Sigmoid colon (tissue), 3 donors: ENCODE measurements at regions not wholly inside any gene's neighbourhood (a gene's known extent, or its start where the extent isn't known, plus 50 kb on each side); places are given as distances from the start of the nearest gene placed in this dataset.

ENCODE experiments used
- POLR2A ChIP-seq, 2 donors: fragments of 450-650 bp; IDR thresholded peaks; one replicate each; pipeline ENCODE4 v1.6.1; 2016; ENCODE audit warnings: antibody characterized with exemption in 2 of 2, mild to moderate bottlenecking in 2 of 2, moderate library complexity in 2 of 2
- TF ChIP-seq, protein P1 (sequence below), 4 experiments: fragments of 450-650 bp in 3 of 4; fragments of 200-600 bp in 1 of 4; IDR thresholded peaks; one replicate each; pipeline ENCODE4 v1.5.1; 2016 to 2019; ENCODE audit warnings: antibody characterized with exemption in 4 of 4, mild to moderate bottlenecking in 3 of 4, moderate library complexity in 2 of 4

DNA sequence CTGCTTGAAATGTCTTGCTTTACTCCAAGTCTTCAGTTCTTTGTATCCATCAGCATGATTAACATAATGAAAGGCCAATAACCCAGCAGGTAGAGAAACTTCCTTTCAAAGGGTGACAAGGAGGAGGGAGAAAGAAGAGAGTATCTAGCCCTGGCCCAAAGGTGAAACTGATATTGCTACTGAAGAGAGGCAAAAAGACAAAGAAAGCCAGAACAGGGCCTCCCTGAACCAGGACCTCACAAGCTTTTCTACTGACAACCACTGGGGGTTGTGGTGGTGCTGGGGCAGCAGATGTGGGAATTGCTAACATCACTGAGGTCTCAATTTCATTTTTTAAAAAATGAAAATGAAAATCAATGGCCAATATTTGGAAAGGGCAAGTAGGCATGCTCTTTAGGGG lies 234.1 kb downstream of the RSL24D1 start:
- no peak for TF ChIP-seq POLR2A (IDR thresholded peaks at IDR 0.05)
- TF ChIP-seq, protein P1, sequence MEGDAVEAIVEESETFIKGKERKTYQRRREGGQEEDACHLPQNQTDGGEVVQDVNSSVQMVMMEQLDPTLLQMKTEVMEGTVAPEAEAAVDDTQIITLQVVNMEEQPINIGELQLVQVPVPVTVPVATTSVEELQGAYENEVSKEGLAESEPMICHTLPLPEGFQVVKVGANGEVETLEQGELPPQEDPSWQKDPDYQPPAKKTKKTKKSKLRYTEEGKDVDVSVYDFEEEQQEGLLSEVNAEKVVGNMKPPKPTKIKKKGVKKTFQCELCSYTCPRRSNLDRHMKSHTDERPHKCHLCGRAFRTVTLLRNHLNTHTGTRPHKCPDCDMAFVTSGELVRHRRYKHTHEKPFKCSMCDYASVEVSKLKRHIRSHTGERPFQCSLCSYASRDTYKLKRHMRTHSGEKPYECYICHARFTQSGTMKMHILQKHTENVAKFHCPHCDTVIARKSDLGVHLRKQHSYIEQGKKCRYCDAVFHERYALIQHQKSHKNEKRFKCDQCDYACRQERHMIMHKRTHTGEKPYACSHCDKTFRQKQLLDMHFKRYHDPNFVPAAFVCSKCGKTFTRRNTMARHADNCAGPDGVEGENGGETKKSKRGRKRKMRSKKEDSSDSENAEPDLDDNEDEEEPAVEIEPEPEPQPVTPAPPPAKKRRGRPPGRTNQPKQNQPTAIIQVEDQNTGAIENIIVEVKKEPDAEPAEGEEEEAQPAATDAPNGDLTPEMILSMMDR (IDR thresholded peaks at IDR 0.05), result no peak
